ENCODE measurements at regions not wholly inside any gene's neighbourhood (a gene's known extent, or its start where the extent isn't known, plus 50 kb on each side); places are given as distances from the start of the nearest gene placed in this dataset.

GRCh38 chr16:17024514-17024913 lies 446.2 kb downstream of the XYLT1 start:
- CTCF ChIA-PET (ENCODE audit: partially characterized antibody), result no interaction called here
- WGBS, 2 experiments (ENCODE audit: extremely low coverage in 1 of 2, insufficient coverage in 1 of 2, insufficient read length in 1 of 2, insufficient replicate concordance in 2 of 2, low coverage in 1 of 2, low lambda C conversion rate in 2 of 2, missing lambda C conversion rate in 1 of 2), result 92% methylated on average over 7 of the region's 7 CpGs; no CpG with 5 or more reads in 1 of the 2 experiments
- FAIRE-seq, result no peak
- TF ChIP-seq, protein P1, sequence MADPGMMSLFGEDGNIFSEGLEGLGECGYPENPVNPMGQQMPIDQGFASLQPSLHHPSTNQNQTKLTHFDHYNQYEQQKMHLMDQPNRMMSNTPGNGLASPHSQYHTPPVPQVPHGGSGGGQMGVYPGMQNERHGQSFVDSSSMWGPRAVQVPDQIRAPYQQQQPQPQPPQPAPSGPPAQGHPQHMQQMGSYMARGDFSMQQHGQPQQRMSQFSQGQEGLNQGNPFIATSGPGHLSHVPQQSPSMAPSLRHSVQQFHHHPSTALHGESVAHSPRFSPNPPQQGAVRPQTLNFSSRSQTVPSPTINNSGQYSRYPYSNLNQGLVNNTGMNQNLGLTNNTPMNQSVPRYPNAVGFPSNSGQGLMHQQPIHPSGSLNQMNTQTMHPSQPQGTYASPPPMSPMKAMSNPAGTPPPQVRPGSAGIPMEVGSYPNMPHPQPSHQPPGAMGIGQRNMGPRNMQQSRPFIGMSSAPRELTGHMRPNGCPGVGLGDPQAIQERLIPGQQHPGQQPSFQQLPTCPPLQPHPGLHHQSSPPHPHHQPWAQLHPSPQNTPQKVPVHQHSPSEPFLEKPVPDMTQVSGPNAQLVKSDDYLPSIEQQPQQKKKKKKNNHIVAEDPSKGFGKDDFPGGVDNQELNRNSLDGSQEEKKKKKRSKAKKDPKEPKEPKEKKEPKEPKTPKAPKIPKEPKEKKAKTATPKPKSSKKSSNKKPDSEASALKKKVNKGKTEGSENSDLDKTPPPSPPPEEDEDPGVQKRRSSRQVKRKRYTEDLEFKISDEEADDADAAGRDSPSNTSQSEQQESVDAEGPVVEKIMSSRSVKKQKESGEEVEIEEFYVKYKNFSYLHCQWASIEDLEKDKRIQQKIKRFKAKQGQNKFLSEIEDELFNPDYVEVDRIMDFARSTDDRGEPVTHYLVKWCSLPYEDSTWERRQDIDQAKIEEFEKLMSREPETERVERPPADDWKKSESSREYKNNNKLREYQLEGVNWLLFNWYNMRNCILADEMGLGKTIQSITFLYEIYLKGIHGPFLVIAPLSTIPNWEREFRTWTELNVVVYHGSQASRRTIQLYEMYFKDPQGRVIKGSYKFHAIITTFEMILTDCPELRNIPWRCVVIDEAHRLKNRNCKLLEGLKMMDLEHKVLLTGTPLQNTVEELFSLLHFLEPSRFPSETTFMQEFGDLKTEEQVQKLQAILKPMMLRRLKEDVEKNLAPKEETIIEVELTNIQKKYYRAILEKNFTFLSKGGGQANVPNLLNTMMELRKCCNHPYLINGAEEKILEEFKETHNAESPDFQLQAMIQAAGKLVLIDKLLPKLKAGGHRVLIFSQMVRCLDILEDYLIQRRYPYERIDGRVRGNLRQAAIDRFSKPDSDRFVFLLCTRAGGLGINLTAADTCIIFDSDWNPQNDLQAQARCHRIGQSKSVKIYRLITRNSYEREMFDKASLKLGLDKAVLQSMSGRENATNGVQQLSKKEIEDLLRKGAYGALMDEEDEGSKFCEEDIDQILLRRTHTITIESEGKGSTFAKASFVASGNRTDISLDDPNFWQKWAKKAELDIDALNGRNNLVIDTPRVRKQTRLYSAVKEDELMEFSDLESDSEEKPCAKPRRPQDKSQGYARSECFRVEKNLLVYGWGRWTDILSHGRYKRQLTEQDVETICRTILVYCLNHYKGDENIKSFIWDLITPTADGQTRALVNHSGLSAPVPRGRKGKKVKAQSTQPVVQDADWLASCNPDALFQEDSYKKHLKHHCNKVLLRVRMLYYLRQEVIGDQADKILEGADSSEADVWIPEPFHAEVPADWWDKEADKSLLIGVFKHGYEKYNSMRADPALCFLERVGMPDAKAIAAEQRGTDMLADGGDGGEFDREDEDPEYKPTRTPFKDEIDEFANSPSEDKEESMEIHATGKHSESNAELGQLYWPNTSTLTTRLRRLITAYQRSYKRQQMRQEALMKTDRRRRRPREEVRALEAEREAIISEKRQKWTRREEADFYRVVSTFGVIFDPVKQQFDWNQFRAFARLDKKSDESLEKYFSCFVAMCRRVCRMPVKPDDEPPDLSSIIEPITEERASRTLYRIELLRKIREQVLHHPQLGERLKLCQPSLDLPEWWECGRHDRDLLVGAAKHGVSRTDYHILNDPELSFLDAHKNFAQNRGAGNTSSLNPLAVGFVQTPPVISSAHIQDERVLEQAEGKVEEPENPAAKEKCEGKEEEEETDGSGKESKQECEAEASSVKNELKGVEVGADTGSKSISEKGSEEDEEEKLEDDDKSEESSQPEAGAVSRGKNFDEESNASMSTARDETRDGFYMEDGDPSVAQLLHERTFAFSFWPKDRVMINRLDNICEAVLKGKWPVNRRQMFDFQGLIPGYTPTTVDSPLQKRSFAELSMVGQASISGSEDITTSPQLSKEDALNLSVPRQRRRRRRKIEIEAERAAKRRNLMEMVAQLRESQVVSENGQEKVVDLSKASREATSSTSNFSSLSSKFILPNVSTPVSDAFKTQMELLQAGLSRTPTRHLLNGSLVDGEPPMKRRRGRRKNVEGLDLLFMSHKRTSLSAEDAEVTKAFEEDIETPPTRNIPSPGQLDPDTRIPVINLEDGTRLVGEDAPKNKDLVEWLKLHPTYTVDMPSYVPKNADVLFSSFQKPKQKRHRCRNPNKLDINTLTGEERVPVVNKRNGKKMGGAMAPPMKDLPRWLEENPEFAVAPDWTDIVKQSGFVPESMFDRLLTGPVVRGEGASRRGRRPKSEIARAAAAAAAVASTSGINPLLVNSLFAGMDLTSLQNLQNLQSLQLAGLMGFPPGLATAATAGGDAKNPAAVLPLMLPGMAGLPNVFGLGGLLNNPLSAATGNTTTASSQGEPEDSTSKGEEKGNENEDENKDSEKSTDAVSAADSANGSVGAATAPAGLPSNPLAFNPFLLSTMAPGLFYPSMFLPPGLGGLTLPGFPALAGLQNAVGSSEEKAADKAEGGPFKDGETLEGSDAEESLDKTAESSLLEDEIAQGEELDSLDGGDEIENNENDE (IDR thresholded peaks at IDR 0.05; ENCODE audit: insufficient replicate concordance, low read length), result no peak

More at GRCh38 chr16:17024514-17024913, 446.2 kb downstream of the XYLT1 start:
- no peak overlapping the region for H2BK120ac ChIP-seq (replicated peaks; ENCODE audit: low read depth, low read length)
- 0 out of 4 replicates have a peak, but pooled peaks cover 0 to 1% of the 10 kb centered on the region in 2 experiments for H3K9me3 ChIP-seq (ENCODE audit: insufficient read depth in 2 of 2, low read depth in 1 of 2, low read length in 1 of 2)
- no peaks in the 10 kb centered on the region for H3K79me1 ChIP-seq (ENCODE audit: low read depth, low read length)
- no peak overlapping the region for H4K8ac ChIP-seq (ENCODE audit: extremely low read depth, insufficient read depth, low read length)
- H3K27me3 ChIP-seq (replicated peaks in 1 of 4; ENCODE audit: control insufficient read depth in 3 of 4, extremely low read depth in 1 of 4, insufficient read depth in 3 of 4, low read length in 3 of 4), result no peaks in the 10 kb centered on the region
- no peak overlapping the region for H3K4me3 ChIP-seq (ENCODE audit: extremely low read depth in 1 of 4, insufficient read depth in 2 of 4, low read depth in 3 of 4, low read length in 4 of 4)
- H3K14ac ChIP-seq (ENCODE audit: insufficient read length), result no peak overlapping the region
- no peak overlapping the region for H3K23ac ChIP-seq (ENCODE audit: insufficient read length)
- H3K9ac ChIP-seq (replicated peaks in 1 of 4; ENCODE audit: extremely low read depth in 1 of 4, low read depth in 3 of 4, low read length in 3 of 4), result no peak overlapping the region
- no peak overlapping the region for H3K18ac ChIP-seq (ENCODE audit: extremely low read depth, low read length)
- H2BK15ac ChIP-seq (ENCODE audit: low read length), result no peak overlapping the region
- H3K27ac ChIP-seq (ENCODE audit: low read depth, low read length), result no peak overlapping the region
- H4K91ac ChIP-seq (replicated peaks; ENCODE audit: insufficient read length, low read length), result no peak overlapping the region
- no peaks in the 10 kb centered on the region for H3K79me2 ChIP-seq (ENCODE audit: control insufficient read depth in 1 of 2, insufficient read depth in 2 of 2, low read length in 2 of 2)
- H3K4me1 ChIP-seq (replicated peaks in 1 of 4; ENCODE audit: control insufficient read depth in 3 of 4, insufficient read depth in 4 of 4, low read length in 3 of 4), result peaks cover 0 to 6% (median 0%) of the 10 kb centered on the region in 4 experiments; a peak in 1 of 7 replicates
- no peaks in the 10 kb centered on the region for H3K36me3 ChIP-seq (ENCODE audit: control insufficient read depth in 2 of 4, insufficient read depth in 4 of 4, low read length in 3 of 4)
- H3K4ac ChIP-seq (replicated peaks; ENCODE audit: insufficient read length, low read depth, low read length), result no peak overlapping the region
- H2BK20ac ChIP-seq (ENCODE audit: low read length), result no peak overlapping the region
- no peaks in the 10 kb centered on the region for H4K20me1 ChIP-seq (replicated peaks in 1 of 2; ENCODE audit: control insufficient read depth in 1 of 2, insufficient read depth in 2 of 2, low read length in 2 of 2)
- POLR2A ChIA-PET (ENCODE audit: partially characterized antibody), result no interaction called here
- no peak overlapping the region for H2AK5ac ChIP-seq (ENCODE audit: low read depth, low read length)
- H3K23me2 ChIP-seq (ENCODE audit: low read depth, low read length), result no peaks in the 10 kb centered on the region
- no peak overlapping the region for H2AFZ ChIP-seq (ENCODE audit: low read length)
- no peak overlapping the region for H3K4me2 ChIP-seq (ENCODE audit: insufficient read depth in 1 of 2, low read depth in 2 of 2, low read length in 2 of 2)
- no peak overlapping the region for H4K5ac ChIP-seq (ENCODE audit: insufficient read length, low read depth, low read length)
- no peak overlapping the region for H2BK5ac ChIP-seq (ENCODE audit: low read depth, low read length)
- H2BK12ac ChIP-seq (ENCODE audit: low read depth, low read length), result no peak overlapping the region
- no peak overlapping the region for H3K56ac ChIP-seq (replicated peaks; ENCODE audit: insufficient read length, low read depth, low read length)
- DNase-seq (ENCODE audit: low read depth in 1 of 2, low spot score in 2 of 2), result no peak

All from H1 (cell line).